ENCODE measurements at regions not wholly inside any gene's neighbourhood (a gene's known extent, or its start where the extent isn't known, plus 50 kb on each side); places are given as distances from the start of the nearest gene placed in this dataset.

DNA sequence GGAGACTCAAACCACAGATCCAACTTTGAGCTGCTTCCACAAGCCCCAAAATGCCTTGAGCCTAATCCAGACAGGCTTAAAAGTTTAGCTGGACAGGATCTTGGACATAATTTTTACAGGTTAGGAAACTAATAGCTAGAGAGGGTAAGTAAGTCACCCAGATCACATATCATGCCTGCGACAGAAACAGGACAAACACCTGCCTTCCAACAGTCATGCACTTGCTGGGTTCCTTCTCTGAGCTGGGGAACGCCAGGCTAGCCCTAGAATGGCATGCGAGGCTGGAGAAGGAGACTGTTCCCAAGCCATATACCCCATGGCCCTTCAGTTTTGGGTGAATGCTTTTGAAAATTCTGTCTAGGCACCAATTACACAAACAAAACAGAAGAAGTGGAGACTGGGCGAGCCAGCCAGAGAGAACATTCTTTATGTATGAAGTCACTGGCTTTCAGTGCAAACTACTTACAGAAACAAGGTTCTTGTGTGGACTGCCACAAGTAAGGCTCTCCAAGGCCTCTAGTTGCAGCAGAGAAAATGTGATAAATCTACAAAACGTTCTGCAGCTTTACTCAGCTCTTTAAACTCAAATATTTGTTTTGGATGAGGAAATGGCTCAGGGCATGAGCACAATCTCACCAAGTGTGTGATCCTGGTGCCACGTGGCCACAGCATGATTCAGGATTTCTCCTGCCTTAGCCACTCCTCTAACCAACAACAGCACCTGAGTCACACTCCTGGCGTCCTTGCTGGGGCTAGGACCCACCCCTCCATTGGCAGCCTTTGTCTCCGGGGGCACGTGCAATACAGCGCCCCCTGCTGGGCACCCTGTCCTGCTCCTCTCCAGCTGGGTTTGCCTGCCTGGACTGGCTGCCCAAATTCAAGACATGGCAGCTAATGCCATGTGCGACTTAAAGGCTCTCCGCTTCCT, 73.4 kb upstream of the UBL3 start:
- peak; percentile 90 for DNase-seq
- H3K27me3 ChIP-seq (ENCODE audit: low read depth), result no peaks in the 10 kb centered on the region
- no peak overlapping the region for H3K4me3 ChIP-seq
- peaks cover 26% of the 10 kb centered on the region for H3K4me1 ChIP-seq
- intact Hi-C loops (cut with DNase I), result no loop called here
- peak; percentile 93 for ATAC-seq
- no peaks in the 10 kb centered on the region for H3K36me3 ChIP-seq
- no peaks in the 10 kb centered on the region for H3K9me3 ChIP-seq
- H3K27ac ChIP-seq, result peak overlapping the region; percentile 81
- TF ChIP-seq CTCF (IDR thresholded peaks at IDR 0.05), result peak; percentile 83

DNA sequence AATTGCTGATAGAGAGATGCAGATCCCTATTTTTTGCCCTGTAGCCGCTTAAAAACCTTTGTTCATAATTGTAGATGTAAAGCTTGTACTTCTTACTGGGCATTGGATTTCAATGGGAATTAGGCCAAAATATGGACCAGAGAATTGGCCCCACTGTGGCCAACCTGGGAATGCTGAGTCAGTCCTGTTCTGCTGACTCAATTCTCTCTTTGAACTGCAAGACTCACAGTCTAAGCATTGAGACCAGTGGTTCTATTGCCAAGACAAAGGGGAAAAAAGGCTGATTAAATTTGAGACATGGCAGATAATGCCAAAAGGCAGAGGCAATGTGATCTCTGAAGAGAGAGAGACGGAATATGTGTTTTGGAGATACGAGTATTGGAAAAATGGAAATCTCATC, 72.5 kb upstream of the UBL3 start:
- Histone ChIP-seq H3K27ac (peak overlapping the region; percentile 81), H3K36me3 (no peaks in the 10 kb centered on the region), H3K27me3 (ENCODE audit: low read depth) (no peaks in the 10 kb centered on the region), H3K9me3 (no peaks in the 10 kb centered on the region), H3K4me3 (no peak overlapping the region), H3K4me1 (peaks cover 26% of the 10 kb centered on the region)
- no peak for DNase-seq
- intact Hi-C loops (cut with DNase I), result no loop called here
- ATAC-seq, result no peak
- no peak for TF ChIP-seq CTCF (IDR thresholded peaks at IDR 0.05)

DNA sequence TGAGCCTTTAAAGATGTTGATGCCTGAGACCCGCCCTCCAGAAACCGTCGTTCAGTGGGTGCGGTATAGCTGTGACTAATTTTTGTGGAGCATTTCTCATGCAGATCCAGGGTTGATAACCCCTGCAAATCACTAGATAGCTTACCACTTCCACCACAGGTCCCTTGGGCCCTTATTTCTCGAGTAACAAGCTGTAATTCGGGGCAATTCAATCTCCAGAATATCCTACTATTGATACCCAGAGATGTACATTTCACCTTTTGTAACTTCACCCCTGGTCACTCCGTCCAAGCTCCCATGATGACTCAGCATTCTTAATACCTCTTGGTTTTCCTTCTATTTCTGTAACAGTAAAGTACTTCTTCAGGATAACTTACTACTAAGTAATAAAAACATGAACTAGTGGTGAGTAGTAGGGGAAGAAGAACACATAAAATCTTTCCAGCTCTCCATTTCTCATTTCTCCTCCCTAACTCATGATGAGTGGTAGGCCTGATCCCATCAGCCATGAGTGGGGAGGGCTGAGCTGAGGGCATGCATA, 71.9 kb upstream of the UBL3 start:
- no peak for DNase-seq
- intact Hi-C loops (cut with DNase I), result no loop called here
- Histone ChIP-seq H3K27me3 (ENCODE audit: low read depth) (no peaks in the 10 kb centered on the region), H3K4me3 (no peak overlapping the region), H3K27ac (peak overlapping the region; percentile 81), H3K4me1 (peaks cover 26% of the 10 kb centered on the region), H3K9me3 (no peaks in the 10 kb centered on the region), H3K36me3 (no peaks in the 10 kb centered on the region)
- TF ChIP-seq CTCF (IDR thresholded peaks at IDR 0.05), result no peak
- no peak for ATAC-seq

DNA sequence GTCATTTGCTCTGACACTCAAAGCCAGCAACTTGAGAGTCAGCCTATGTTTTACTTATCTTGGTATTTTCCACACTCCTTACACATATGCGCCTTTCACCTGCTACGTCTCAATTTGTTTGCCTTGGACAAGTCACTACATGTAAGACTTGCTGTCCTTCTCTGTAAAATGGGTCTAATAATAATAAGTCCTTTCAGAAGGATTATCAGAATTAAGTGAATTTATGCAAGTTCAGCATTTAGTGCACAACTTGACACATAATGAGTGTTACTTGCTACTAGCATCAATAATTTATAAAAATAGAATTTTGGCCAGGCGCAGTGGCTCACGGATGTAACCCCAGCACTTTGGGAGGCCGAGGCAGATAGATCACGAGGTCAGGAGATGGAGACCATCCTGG, 71.1 kb upstream of the UBL3 start:
- no peak for DNase-seq

DNA sequence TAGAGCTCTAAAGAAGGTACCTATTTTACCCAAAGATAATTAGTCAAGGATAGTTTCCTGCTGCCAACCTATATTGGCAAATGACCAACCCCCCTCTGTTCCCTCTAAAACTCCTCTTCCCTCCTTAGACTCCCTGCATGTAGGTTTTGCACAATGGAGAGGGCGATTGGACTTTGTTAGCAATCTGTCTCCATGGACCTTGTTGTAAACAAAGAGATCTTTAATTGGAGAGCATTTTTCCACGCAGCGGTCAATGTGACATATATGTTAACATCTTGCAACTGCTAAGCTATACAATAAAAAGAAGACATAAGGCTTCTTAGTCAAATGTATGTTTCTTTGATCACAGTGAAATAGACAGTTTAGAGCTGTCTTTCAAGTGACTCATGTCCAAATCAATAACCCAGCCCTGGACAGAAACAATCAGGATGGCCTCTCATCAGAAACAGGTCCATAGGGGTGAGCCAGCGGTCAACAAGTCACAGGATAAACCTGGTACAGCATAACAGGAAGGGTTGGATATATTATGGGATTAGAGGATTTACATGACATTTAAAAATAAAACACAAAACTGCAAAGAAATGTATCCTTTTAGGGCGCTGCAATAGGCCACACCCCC, 69.7 kb upstream of the UBL3 start:
- Histone ChIP-seq H3K27ac (no peak overlapping the region), H3K36me3 (no peaks in the 10 kb centered on the region), H3K27me3 (ENCODE audit: low read depth) (no peaks in the 10 kb centered on the region), H3K4me1 (peaks cover 24% of the 10 kb centered on the region), H3K9me3 (no peaks in the 10 kb centered on the region), H3K4me3 (no peak overlapping the region)
- intact Hi-C loops (cut with DNase I), result no loop called here
- no peak for TF ChIP-seq CTCF (IDR thresholded peaks at IDR 0.05)
- ATAC-seq (no peak), DNase-seq (no peak)

More for the DNA sequence above, 71.1 kb upstream of the UBL3 start:
- intact Hi-C loops (cut with DNase I), result no loop called here
- Histone ChIP-seq H3K27me3 (ENCODE audit: low read depth) (no peaks in the 10 kb centered on the region), H3K4me1 (peaks cover 26% of the 10 kb centered on the region), H3K4me3 (no peak overlapping the region), H3K9me3 (no peaks in the 10 kb centered on the region), H3K36me3 (no peaks in the 10 kb centered on the region), H3K27ac (no peak overlapping the region)
- no peak for TF ChIP-seq CTCF (IDR thresholded peaks at IDR 0.05)
- ATAC-seq, result no peak

Data from lower lobe of right lung (tissue), 2 donors.